Endothelial cell of umbilical vein (primary cell): ENCODE measurements at regions not wholly inside any gene's neighbourhood (a gene's known extent, or its start where the extent isn't known, plus 50 kb on each side); places are given as distances from the start of the nearest gene placed in this dataset.

ENCODE experiments used
- BruUV-seq: library from RNA; stranded (reverse); fragments of 400-500 nt; replicated peaks from 2 replicates; lab custom pipeline; 2021; lab: Mats Ljungman, UMichigan
- CTCF ChIA-PET: fragments of 300-600, 350-600 bp; sonication (Branson Sonifier 250); formaldehyde crosslinking; loops from one replicate; lab custom pipeline; 2021; ENCODE audit warnings: antibody characterized with exemption, inconsistent platforms; lab: Charles Lee
- POLR2A ChIA-PET: fragments of 300-600, 350-600 bp; sonication (Branson Sonifier 250); formaldehyde crosslinking; loops from one replicate; lab custom pipeline; 2021; ENCODE audit warnings: antibody characterized with exemption, inconsistent platforms; lab: Charles Lee
- DNase-seq: peaks from one replicate; pipeline ENCODE4 v3.0.0-alpha.2; 2011; ENCODE audit warnings: low read depth, low spot score
- FAIRE-seq: peaks from 2 replicates; lab custom pipeline; 2011; peaks lifted over from hg19 to GRCh38; lab: Jason Lieb, UNC
- H2AFZ ChIP-seq: 2 replicates; pipeline ENCODE4 v1.6.0; 2012; ENCODE audit warnings: low read depth, low read length, control low read depth, inconsistent platforms
- H3K27ac ChIP-seq: 2 replicates; pipeline ENCODE4 v1.5.1; 2011; ENCODE audit warnings: low read depth, mild to moderate bottlenecking, control low read depth, low read length, moderate library complexity; ENCODE audit not compliant: insufficient read depth
- H3K27me3 ChIP-seq, 2 experiments: 2 replicates each; pipeline versions ENCODE4 v1.6.0 to v1.6.1; 2011; ENCODE audit warnings: low read length in 2 of 2, mixed read lengths in 1 of 2; ENCODE audit not compliant: control insufficient read depth in 2 of 2, insufficient read depth in 2 of 2
- H3K36me3 ChIP-seq, 2 experiments: 2 replicates in 1 of 2; 3 replicates in 1 of 2; pipeline ENCODE4 v1.5.1; 2011; ENCODE audit warnings: low read length in 2 of 2, mild to moderate bottlenecking in 1 of 2, moderate library complexity in 1 of 2; ENCODE audit not compliant: control insufficient read depth in 2 of 2, insufficient read depth in 2 of 2; ENCODE audit errors: extremely low read depth in 1 of 2
- H3K4me1 ChIP-seq: 3 replicates; pipeline ENCODE4 v1.5.1; 2011; ENCODE audit warnings: mild to moderate bottlenecking, low read length; ENCODE audit not compliant: control insufficient read depth, insufficient read depth; ENCODE audit errors: extremely low read depth
- H3K4me2 ChIP-seq: 2 replicates; pipeline ENCODE4 v1.6.1; 2011; ENCODE audit warnings: low read length, control low read depth, mixed read lengths; ENCODE audit not compliant: insufficient read depth
- H3K4me3 ChIP-seq, 3 experiments: fragments of 200-600 bp in 1 of 3; sonication (generic), shearing (Covaris generic) in 1 of 3; replicated peaks in 1 of 3; 2 replicates each; pipeline ENCODE4 v1.5.1; 2011 to 2016; ENCODE audit warnings: control low read depth in 3 of 3, low read length in 3 of 3, mild to moderate bottlenecking in 2 of 3, inconsistent platforms in 1 of 3, low read depth in 1 of 3, moderate library complexity in 1 of 3; ENCODE audit not compliant: insufficient read depth in 1 of 3
- H3K79me2 ChIP-seq: 2 replicates; pipeline ENCODE4 v1.6.0; 2012; ENCODE audit warnings: low read length, inconsistent platforms; ENCODE audit not compliant: control insufficient read depth, insufficient read depth
- H3K9ac ChIP-seq: replicated peaks from 2 replicates; pipeline ENCODE3; 2011; ENCODE audit warnings: low read length, control low read depth; ENCODE audit not compliant: insufficient read depth; ENCODE audit errors: extremely low read depth
- H3K9me1 ChIP-seq: replicated peaks from 3 replicates; pipeline ENCODE4 v1.6.0; 2011; ENCODE audit warnings: mild to moderate bottlenecking, low read length; ENCODE audit not compliant: control insufficient read depth, insufficient read depth; ENCODE audit errors: extremely low read depth
- H3K9me3 ChIP-seq: replicated peaks from 2 replicates; pipeline ENCODE4 v1.5.1; 2012; ENCODE audit warnings: low read length, inconsistent platforms; ENCODE audit not compliant: control insufficient read depth, insufficient read depth
- H4K20me1 ChIP-seq: replicated peaks from 2 replicates; pipeline ENCODE3; 2011; ENCODE audit warnings: mild to moderate bottlenecking, low read length; ENCODE audit not compliant: control insufficient read depth, insufficient read depth; ENCODE audit errors: extremely low read depth
- CTCF ChIP-seq, 2 donors: IDR thresholded peaks; 1 replicate in 1 of 2; 2 replicates in 1 of 2; pipeline ENCODE4 v1.5.1; 2011; ENCODE audit warnings: low read length in 2 of 2, mild to moderate bottlenecking in 2 of 2, moderate library complexity in 2 of 2, control low read depth in 1 of 2, inconsistent platforms in 1 of 2, low read depth in 1 of 2; ENCODE audit not compliant: insufficient read depth in 1 of 2; ENCODE audit errors: extremely low read depth in 1 of 2
- EZH2 ChIP-seq: IDR thresholded peaks from 2 replicates; pipeline ENCODE4 v1.6.1; 2012; ENCODE audit warnings: borderline replicate concordance, low read depth, mild to moderate bottlenecking, moderate library complexity, low read length, inconsistent platforms; ENCODE audit not compliant: severe bottlenecking
- FOS ChIP-seq: IDR thresholded peaks from 2 replicates; pipeline ENCODE4 v1.6.1; 2011; ENCODE audit warnings: mild to moderate bottlenecking, low read length, moderate library complexity, borderline replicate concordance; ENCODE audit not compliant: insufficient read depth
- GATA2 ChIP-seq: IDR thresholded peaks from 2 replicates; pipeline ENCODE4 v1.7.0; 2011; ENCODE audit warnings: low read depth, mild to moderate bottlenecking, moderate library complexity, mixed read lengths, low read length; ENCODE audit not compliant: insufficient read length, insufficient read depth
- JUN ChIP-seq: IDR thresholded peaks from 2 replicates; pipeline ENCODE4 v1.6.1; 2011; ENCODE audit warnings: borderline replicate concordance, low read depth; ENCODE audit not compliant: insufficient read length, insufficient read depth
- MAX ChIP-seq: IDR thresholded peaks from 2 replicates; pipeline ENCODE4 v1.6.1; 2011; ENCODE audit not compliant: insufficient read depth, insufficient read length
- MYC ChIP-seq: IDR thresholded peaks from one replicate; pipeline ENCODE4 v1.6.1; 2011; ENCODE audit warnings: mild to moderate bottlenecking, low read depth, low read length
- POLR2A ChIP-seq: IDR thresholded peaks from 2 replicates; pipeline ENCODE4 v1.6.1; 2012; ENCODE audit warnings: low read depth, mild to moderate bottlenecking, control low read depth, low read length
- POLR2AphosphoS5 ChIP-seq: IDR thresholded peaks from 2 replicates; pipeline ENCODE4 v1.6.1; 2012; ENCODE audit warnings: low read depth, mild to moderate bottlenecking, control low read depth, low read length, moderate library complexity; ENCODE audit not compliant: insufficient read depth
- dilution Hi-C: fragments of 300-500 bp; cut with MboI; formaldehyde crosslinking; loops from one replicate; pipeline ENCODE4 v1.15.0; 2019; ENCODE audit warnings: low sequenced_read_pairs; ENCODE audit not compliant: extremely low pct_ligation_motif_present
- intact Hi-C: fragments of 100-400 bp; cut with micrococcal nuclease; formaldehyde crosslinking; loops from one replicate; pipeline ENCODE4 v1.10.0; 2022

- ChIA-PET CTCF (no interaction called here), POLR2A (no interaction called here)
- no peak for TF ChIP-seq EZH2
- TF ChIP-seq FOS: no peak
- no peak for TF ChIP-seq POLR2A
- no peak for TF ChIP-seq MAX
- no peak for TF ChIP-seq POLR2AphosphoS5
- TF ChIP-seq JUN: no peak
- TF ChIP-seq GATA2: no peak
- TF ChIP-seq MYC: no peak
- TF ChIP-seq CTCF (IDR thresholded peaks at IDR 0.05; ENCODE audit: extremely low read depth in 1 of 2, insufficient read depth in 1 of 2, low read depth in 1 of 2, low read length in 2 of 2): no peak
- Histone ChIP-seq H3K36me3 (no peaks in the 10 kb centered on the region), H3K9ac (no peak overlapping the region), H3K79me2 (no peaks in the 10 kb centered on the region), H3K4me2 (no peak overlapping the region), H3K9me1 (no peaks in the 10 kb centered on the region), H3K4me3 (no peak overlapping the region), H3K4me1 (no peaks in the 10 kb centered on the region), H2AFZ (no peak overlapping the region), H3K27ac (no peak overlapping the region), H3K27me3 (peaks cover 0 to 3% of the 10 kb centered on the region in 2 experiments), H4K20me1 (no peaks in the 10 kb centered on the region), H3K9me3 (no peaks in the 10 kb centered on the region)
- BruUV-seq: no TSS peak
- FAIRE-seq (no peak), DNase-seq (no peak)
- dilution Hi-C loops: no loop called here
- intact Hi-C loops: no loop called here
Observed at GRCh38 chr2:223652122-223652521, 50.0 kb upstream of the SCG2 start.
